CD4-positive, alpha-beta T cell treated with Interleukin-12 subunit alpha and Interleukin-12 subunit beta, for 1 hour (primary cell): ENCODE measurements at regions not wholly inside any gene's neighbourhood (a gene's known extent, or its start where the extent isn't known, plus 50 kb on each side); places are given as distances from the start of the nearest gene placed in this dataset.

Experiments
- DNase-seq: peaks from one replicate; pipeline ENCODE4 v3.0.0-alpha.2; 2020

DNA sequence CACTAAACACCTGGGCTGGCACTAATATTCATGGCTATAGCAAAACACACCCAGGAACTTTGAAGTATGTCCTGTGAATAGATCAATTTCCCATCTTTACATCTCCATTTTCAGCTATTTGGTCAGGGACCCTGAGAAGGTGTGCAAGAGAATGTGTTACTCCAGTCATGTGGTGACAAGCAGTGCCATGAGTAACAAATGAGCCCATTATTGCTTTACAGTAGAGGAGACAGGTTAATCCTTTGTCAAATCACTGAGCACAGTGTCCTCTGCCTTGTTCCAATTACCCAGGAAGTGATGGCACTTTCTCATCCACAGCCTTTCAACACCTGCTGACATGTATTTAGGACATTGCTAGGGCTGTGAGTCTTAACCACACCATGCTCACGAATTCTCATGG lies 664.8 kb upstream of the API5 start:
- DNase-seq, result no peak

- no peak for DNase-seq
These were observed 663.8 kb upstream of the API5 start for GRCh38 chr11:42647993-42648392.

DNA sequence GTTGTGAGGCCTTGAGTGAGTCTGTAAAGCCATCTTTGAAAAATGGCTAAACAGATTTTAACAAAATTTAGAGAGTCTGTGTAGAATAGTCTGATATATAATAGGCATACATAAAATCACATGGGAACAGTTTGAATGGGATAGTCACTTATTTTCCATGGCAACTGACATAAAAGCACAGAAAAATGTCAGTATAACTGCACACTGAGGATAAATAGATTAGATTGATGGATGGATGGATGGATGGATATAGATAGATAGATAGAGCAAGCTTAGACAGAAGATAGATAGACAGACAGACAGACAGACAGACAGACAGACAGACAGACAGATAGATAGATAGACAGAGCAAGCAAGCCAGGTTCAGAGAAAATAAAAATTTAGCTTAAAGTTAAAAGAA lies 660.2 kb upstream of the API5 start:
- DNase-seq, result no peak

GRCh38 chr11:42657169-42657568 lies 654.6 kb upstream of the API5 start:
- no peak for DNase-seq

GRCh38 chr11:42661942-42662341 lies 649.9 kb upstream of the API5 start:
- no peak for DNase-seq

GRCh38 chr11:42669248-42669976 lies 642.4 kb upstream of the API5 start:
- DNase-seq, result no peak

DNA sequence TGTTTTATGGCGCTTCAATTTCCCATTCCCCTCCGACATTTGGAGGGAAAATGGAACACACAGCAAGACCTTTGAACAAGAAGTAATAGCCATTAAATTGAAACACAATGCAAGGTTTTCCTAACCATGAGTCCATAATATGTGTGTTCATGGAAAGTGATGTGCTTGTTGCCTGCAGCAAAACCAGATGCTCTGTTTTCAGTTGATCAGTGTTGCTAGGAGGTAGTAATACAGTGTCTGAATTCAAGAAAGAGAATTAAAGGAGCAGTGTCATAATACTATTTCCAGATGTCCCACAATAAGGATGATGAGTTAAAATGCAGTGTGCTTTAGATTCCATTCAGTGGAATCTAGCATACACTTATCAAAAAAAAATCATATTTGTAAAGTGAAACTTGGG lies 637.4 kb upstream of the API5 start:
- no peak for DNase-seq

GRCh38 chr11:42707541-42707940 lies 604.3 kb upstream of the API5 start:
- no peak for DNase-seq

DNA sequence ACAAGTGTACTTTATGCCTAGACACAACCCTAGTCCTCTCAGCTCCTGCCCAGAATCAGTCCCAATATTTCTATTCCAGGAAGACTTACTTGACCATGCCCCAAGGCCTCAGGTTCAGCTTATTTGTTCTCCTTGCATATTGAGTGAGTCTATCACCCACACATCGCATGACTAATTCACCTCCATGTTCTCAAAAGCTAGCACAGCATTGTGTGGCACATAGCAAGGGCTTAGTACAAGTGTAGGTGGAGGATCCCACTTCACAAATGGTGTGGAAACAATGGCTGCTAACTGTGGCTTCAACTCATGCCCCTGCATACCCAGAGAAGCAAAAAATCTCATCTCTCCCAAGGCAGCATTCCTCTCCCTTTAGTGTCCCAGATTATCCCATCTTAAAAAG lies 602.6 kb upstream of the API5 start:
- DNase-seq, result no peak

DNA sequence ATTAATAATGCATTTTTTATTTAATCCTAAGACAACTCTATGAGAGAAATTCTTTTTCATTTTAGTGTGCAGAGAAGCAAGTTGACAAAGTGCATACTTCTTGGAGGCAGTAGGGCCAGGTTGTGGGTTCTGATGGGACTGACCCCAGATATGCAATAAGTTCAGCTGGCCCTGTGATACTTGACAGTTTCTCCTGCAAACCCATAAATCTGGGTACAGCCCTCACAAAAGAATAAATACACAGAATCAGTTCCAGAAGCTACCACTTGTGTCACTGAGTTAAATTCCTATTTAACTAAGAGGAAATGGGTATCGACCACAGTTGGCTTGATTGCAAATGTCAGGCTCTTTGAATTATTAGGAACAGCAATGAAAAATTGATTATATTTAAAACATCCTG lies 598.5 kb upstream of the API5 start:
- DNase-seq, result no peak

DNA sequence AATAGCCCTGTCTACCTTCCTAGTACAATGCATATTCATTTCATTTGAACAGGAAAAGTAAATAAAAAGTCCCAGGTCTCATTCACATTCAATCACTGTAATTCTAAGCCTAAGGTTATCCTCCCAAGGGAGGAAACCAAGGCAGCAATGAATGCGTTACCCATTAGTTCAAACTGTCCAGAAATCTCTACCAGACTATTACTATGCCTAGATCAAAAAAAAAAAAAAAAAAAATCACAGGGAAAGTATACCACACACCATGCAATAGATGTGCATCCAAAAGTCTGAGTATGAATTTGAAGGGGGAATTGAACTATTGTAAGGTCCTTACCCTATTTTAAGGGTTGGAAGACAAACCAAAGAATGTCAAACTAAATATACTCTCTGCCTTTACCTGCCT lies 598.0 kb upstream of the API5 start:
- no peak for DNase-seq

- no peak for DNase-seq
These were observed 590.9 kb upstream of the API5 start for GRCh38 chr11:42720716-42721563.

- no peak for DNase-seq
These were observed 583.9 kb upstream of the API5 start for GRCh38 chr11:42727879-42728278.

GRCh38 chr11:42762348-42762747 lies 549.4 kb upstream of the API5 start:
- no peak for DNase-seq

GRCh38 chr11:42764936-42765335 lies 546.9 kb upstream of the API5 start:
- no peak for DNase-seq

DNA sequence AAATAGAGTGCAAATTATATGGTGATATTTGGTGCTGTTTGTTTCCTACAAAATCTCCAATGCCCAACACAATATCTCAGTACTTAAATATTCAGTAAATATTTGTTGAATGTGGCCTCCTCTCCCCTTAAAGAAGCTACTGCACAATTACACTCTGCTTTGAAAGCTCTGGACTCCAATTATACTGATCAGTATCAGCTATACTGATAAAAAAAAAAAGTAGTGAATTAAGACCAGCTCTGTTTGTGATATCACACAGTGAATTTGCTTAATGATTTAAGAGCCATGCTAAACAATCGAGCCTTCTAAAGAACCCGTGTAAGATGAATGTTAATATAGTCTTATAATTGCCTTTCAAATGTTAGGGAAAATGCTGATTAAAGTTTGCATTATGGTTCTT lies 543.2 kb upstream of the API5 start:
- DNase-seq, result no peak

- DNase-seq, result no peak
These were observed 541.2 kb upstream of the API5 start for GRCh38 chr11:42770444-42771065.

GRCh38 chr11:42772886-42773285 lies 538.9 kb upstream of the API5 start:
- no peak for DNase-seq

- DNase-seq, result no peak
These were observed 538.1 kb upstream of the API5 start for GRCh38 chr11:42773729-42774128.

- no peak for DNase-seq
These were observed 537.2 kb upstream of the API5 start for GRCh38 chr11:42774567-42774966.

DNA sequence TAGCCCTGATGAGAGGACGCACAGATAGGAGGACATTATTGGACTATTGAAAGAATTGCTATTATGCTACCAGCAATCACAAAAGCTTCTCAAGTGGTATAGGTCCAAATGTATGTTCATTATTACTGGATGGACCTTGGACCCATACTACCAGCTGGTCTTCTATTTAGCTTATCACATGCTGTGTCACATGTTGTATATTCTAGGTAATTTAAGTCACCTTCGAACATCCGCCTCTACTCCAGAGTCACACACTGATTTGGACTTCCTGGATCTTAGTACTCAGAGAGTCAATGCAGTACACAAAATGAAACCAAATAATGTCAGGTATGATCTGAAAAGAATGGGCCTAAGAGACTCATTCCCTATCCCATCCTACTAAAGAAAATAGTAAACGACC lies 534.0 kb upstream of the API5 start:
- no peak for DNase-seq

DNA sequence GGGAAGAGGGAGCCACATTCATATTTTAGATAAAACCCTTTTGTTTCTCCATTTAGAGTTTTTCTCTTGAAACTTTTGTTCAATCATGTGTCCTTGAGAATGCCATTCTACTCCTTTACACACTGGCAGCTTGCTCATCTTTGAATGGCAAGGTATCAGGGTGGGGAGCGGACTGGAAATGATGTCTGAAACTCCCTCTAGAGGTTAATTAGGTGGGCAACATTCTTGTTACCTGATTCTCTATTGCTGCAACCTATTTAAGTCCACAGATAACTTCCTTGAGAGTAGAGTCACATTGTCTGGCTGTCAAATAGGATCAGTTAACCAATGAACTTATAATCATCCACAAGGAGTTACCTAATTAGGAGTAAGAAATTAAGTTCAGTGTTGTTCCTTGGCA lies 533.6 kb upstream of the API5 start:
- no peak for DNase-seq

- DNase-seq, result no peak
These were observed 532.2 kb upstream of the API5 start for GRCh38 chr11:42779555-42779954.

GRCh38 chr11:42786981-42787380 lies 524.8 kb upstream of the API5 start:
- DNase-seq, result no peak
